Fibroblast of lung (primary cell): ENCODE measurements at regions not wholly inside any gene's neighbourhood (a gene's known extent, or its start where the extent isn't known, plus 50 kb on each side); places are given as distances from the start of the nearest gene placed in this dataset.

Source experiments
- CTCF ChIP-seq, 2 donors: IDR thresholded peaks in 1 of 2; conservative IDR thresholded peaks in 1 of 2; 1 replicate in 1 of 2; 2 replicates in 1 of 2; pipeline ENCODE4 v1.5.1; 2011 to 2012; ENCODE audit warnings: low read length in 2 of 2, control low read depth in 1 of 2, inconsistent platforms in 1 of 2, low read depth in 1 of 2, mild to moderate bottlenecking in 1 of 2
- EZH2 ChIP-seq: IDR thresholded peaks from 2 replicates; pipeline ENCODE4 v1.5.1; 2012; ENCODE audit warnings: low read length, control low read depth, mild to moderate bottlenecking; ENCODE audit errors: missing control alignments

GRCh38 chr17:70699408-70699807 is 530.1 kb downstream of the KCNJ2 start:
- TF ChIP-seq CTCF (conservative IDR thresholded peaks at IDR 0.05 in 1 of 2, IDR thresholded peaks at IDR 0.05 in 1 of 2; ENCODE audit: low read depth in 1 of 2, low read length in 2 of 2) (no peak), EZH2 (no peak)
